HG03439 (cell line): ENCODE measurements at regions not wholly inside any gene's neighbourhood (a gene's known extent, or its start where the extent isn't known, plus 50 kb on each side); places are given as distances from the start of the nearest gene placed in this dataset.

Experiments used
- ATAC-seq: cut with Tn5 transposase; IDR thresholded peaks from one replicate; pipeline ENCODE4 v1.9.1; 2021; ENCODE audit warnings: mild to moderate bottlenecking, moderate library complexity; ENCODE audit not compliant: unreplicated experiment

- ATAC-seq, result no peak
These were observed 82.0 kb upstream of the DHX15 start for GRCh38 chr4:24666316-24666715.

- ATAC-seq, result no peak
These were observed 82.6 kb upstream of the DHX15 start for GRCh38 chr4:24666816-24667477.

GRCh38 chr4:24668956-24669355, 84.6 kb upstream of the DHX15 start:
- ATAC-seq, result no peak

DNA sequence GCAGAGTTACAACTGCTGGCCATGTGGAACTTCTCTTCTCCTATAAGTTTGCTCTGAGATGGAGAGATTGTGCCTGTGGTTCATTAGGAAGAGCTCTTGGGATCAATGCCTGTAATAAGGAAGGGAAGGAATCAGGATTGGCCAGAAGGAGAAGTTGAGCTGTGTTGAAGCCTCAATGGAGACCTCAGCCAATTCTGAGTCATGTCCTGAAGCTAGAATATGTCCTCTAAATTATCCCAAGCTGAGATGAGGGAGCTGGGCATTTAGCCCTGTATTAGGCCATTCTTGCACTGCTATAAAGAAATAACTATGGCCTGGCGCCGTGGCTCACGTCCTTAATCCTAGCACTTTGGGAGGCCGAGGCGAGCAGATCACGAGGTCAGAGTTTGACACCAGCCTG, 85.4 kb upstream of the DHX15 start:
- ATAC-seq, result no peak

- no peak for ATAC-seq
These were observed 87.5 kb upstream of the DHX15 start for GRCh38 chr4:24671849-24672248.

- ATAC-seq, result no peak
These were observed 88.5 kb upstream of the DHX15 start for GRCh38 chr4:24672880-24673279.

DNA sequence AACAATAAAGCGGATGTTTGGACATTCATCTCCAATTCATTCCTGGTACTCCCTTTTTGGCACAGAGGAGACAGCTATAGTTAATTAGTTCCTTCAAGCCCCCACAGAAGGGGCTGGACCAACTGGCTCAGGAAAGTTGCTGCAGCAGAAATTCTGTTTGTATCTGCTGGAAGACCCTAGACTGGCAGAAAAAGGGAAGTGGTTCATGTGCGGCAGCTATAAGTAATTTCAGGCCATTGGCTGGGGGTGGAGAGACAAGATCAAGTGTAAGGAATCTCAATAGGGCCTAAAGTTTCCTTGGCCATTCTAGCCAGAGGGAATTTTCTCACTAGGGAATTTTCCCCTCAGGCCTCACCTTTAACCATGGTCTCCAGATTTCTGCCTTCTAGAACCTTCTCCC, 89.9 kb upstream of the DHX15 start:
- no peak for ATAC-seq

DNA sequence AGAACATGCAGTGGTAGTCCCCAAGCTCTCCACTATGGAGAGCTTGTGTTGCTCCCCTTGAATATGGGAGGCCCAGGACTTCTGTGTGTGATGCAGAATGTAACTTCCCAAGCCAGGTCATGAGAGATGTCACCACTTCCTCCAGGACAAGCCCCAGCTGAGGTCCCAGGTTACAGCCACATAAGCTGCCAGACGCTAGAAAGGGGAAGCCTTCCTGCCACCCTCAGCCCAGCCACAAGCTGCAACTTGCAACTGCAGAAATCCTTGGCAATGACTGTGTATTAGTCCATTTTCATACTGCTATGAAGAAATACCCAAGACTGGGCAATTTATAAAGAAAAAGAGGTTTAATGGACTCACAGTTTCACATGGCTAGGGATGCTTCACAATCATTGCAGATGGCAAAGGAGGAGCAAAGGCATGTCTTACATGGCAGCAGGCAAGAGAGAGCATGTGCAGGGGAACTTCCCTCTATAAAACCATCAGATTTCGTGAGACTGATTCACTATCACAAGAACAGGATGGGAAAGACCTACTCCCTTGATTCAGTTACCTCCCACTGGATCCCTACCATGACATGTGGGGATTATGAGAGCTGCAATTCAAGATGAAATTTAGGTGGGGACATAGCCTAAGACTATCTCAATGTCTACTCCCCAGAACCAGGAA, 91.5 kb upstream of the DHX15 start:
- ATAC-seq, result no peak

- no peak for ATAC-seq
These were observed 93.6 kb upstream of the DHX15 start for GRCh38 chr4:24677909-24678308.

GRCh38 chr4:24680746-24681448, 96.5 kb upstream of the DHX15 start:
- ATAC-seq, result no peak

- no peak for ATAC-seq
These were observed 98.8 kb upstream of the DHX15 start for GRCh38 chr4:24683116-24683515.

GRCh38 chr4:24686866-24687692, 102.7 kb upstream of the DHX15 start:
- no peak for ATAC-seq

- no peak for ATAC-seq
These were observed 104.1 kb upstream of the DHX15 start for GRCh38 chr4:24688453-24688852.

GRCh38 chr4:24689212-24689611, 104.9 kb upstream of the DHX15 start:
- no peak for ATAC-seq

DNA sequence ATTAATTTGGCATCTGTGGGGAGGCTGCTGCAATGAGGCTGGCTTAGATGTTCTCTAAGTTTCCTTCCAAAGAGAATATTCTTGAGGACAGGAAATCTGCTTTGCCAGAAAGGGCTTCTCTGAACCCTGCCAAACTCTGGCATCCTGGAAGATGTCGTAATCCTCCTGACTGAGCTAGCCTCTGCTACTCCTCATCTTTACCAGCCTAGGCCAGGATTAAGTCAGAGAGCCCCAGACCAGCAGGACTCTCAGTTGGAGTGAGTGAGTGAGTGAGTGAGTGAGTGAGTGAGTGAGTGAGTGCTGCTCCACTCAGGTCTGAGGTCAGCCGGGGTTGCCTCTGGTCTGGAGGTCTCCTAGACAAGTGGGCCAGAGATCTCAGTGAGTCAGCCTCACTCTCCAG, 104.9 kb upstream of the SOD3 start:
- no peak for ATAC-seq

- no peak for ATAC-seq
These were observed 101.7 kb upstream of the SOD3 start for GRCh38 chr4:24693636-24694035.

DNA sequence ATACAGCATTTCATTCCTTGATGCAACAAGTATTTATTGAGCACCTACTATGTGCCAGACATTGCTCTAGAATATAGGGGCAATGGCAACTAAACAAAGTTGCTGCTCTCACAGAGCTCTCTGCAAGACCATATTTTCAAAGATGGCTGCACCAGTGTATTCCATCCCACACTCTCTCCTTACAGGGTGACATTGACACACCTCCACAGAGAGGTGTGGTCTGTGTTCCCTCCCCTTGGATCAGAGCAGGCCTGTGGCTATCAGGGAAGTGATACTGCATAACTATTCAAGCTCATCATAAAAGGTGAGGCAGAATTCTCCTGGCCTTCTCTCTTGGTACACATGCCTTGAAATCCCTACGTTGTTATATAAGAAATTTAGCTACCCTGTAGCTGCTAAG, 95.3 kb upstream of the SOD3 start:
- no peak for ATAC-seq

DNA sequence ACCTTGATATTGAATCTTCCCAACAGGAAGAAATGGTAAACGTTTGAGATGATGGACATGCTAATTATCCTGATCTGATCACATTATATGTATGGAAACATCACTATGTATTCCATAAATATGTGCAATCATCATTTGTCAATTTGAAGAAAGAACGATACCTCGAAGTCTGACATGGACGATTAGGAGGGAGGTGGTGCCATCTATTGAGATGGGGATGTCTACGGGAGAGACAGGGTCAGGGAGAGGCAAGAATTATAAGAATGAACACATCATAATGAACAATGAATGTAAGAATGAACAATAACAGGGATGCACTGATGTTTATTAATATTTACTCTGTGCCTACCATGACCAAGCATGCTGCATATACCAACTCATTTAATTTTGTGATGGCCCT, 93.7 kb upstream of the SOD3 start:
- no peak for ATAC-seq

DNA sequence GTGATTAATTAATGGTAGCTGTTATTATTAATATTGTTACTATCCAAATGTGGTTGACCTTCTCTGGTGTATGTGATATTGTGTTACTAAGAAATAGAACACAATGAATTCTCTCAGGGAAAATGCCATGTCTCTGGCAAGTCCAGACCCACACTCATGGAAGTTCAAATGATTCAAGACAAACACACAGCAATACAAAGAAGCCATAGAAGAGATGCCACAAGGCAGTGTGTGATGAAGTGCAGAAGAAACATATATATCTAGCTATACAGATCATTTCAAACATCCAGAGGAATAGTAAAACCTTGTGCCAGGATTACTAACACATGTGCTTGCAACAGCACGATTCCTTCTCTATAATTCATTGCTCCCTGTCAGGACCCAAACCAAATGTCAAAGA, 93.1 kb upstream of the SOD3 start:
- ATAC-seq, result no peak

DNA sequence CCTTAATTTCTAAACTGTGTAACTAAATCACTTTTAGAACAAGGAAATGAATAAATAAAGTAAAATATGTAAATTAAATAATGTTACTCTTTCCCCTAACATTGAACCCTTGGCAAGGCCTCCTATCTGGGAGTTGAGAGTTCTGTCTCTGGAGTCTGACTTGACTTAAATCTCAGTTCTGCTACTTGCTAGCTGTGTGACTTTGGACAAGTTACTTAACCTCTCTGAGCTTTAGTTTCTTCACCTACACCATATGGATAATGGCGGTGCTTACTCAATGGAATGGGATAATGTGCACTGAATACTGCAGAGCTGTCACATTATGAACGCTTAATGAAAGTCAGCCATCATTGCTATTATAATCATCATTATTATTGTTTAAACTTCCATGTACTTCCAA, 92.1 kb upstream of the SOD3 start:
- ATAC-seq, result no peak

DNA sequence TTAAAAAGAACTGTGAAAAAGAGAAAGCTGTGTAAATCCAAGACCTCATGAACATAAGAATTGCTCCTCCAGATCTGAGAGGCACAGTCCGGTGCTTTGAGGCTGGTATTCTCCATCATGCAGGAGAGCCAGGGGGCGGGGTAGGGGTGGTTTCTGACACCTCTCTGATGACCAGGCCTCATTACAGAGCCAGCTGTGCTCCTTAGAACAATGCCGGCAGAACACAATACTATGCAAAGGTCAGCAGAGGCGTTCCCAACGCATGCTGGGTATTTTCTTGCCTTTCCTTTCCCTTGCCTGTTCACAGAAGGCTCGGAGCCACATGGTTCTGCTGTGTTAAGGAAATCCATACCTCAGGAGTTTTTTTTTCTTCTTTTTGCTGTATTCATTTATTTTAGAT, 91.2 kb upstream of the SOD3 start:
- no peak for ATAC-seq
